NCI-H2196 treated with DMSO at 0.1 percent for 48 hours (cell line): ENCODE measurements at regions not wholly inside any gene's neighbourhood (a gene's known extent, or its start where the extent isn't known, plus 50 kb on each side); places are given as distances from the start of the nearest gene placed in this dataset.
"Not testable (repeated sequence)": the region's sequence is repeated elsewhere in the genome, so short reads cannot be mapped to it uniquely, and the experiment has no call there.

Source experiments
- DNase-seq: peaks from one replicate; lab custom pipeline; 2025; ENCODE audit not compliant: unreplicated experiment; lab: John Stamatoyannopoulos, UW

- DNase-seq, result not testable (repeated sequence)
Observed at GRCh38 chr7:76117306-76117991, 69.5 kb downstream of the MDH2 start.

- DNase-seq, result not testable (repeated sequence)
Observed at GRCh38 chr7:76118253-76119036, 70.5 kb downstream of the MDH2 start.

- DNase-seq, result no peak
Observed at GRCh38 chr7:76121044-76121443, 73.1 kb downstream of the MDH2 start.

GRCh38 chr7:76122516-76123239 lies 74.8 kb downstream of the MDH2 start:
- DNase-seq, result no peak

GRCh38 chr7:76123316-76123715 lies 75.4 kb downstream of the MDH2 start:
- DNase-seq, result no peak

GRCh38 chr7:76125560-76125959 lies 76.1 kb upstream of the SRRM3 start:
- no peak for DNase-seq

- DNase-seq, result no peak
Observed at GRCh38 chr7:76126632-76127031, 75.1 kb upstream of the SRRM3 start.

GRCh38 chr7:76129366-76129765 lies 72.3 kb upstream of the SRRM3 start:
- no peak for DNase-seq

- no peak for DNase-seq
Observed at GRCh38 chr7:76129836-76130235, 71.9 kb upstream of the SRRM3 start.

GRCh38 chr7:76130661-76131060 lies 71.0 kb upstream of the SRRM3 start:
- peak; percentile 26 for DNase-seq

GRCh38 chr7:76131887-76132286 lies 69.8 kb upstream of the SRRM3 start:
- DNase-seq, result not testable (repeated sequence)

GRCh38 chr7:76133164-76133775 lies 68.4 kb upstream of the SRRM3 start:
- DNase-seq, result no peak

GRCh38 chr7:76133839-76134238 lies 67.9 kb upstream of the SRRM3 start:
- DNase-seq, result no peak

- DNase-seq, result not testable (repeated sequence)
Observed at GRCh38 chr7:76135263-76135662, 66.4 kb upstream of the SRRM3 start.

GRCh38 chr7:76138577-76139313 lies 63.0 kb upstream of the SRRM3 start:
- not testable (repeated sequence) for DNase-seq

- no peak for DNase-seq
Observed at GRCh38 chr7:76139670-76140069, 62.0 kb upstream of the SRRM3 start.

GRCh38 chr7:76140259-76140658 lies 61.4 kb upstream of the SRRM3 start:
- not testable (repeated sequence) for DNase-seq

- DNase-seq, result no peak
Observed at GRCh38 chr7:76142861-76143260, 58.8 kb upstream of the SRRM3 start.

- not testable (repeated sequence) for DNase-seq
Observed at GRCh38 chr7:76144664-76145270, 56.9 kb upstream of the SRRM3 start.

- no peak for DNase-seq
Observed at GRCh38 chr7:76146374-76146773, 55.3 kb upstream of the SRRM3 start.
